ENCODE measurements at regions not wholly inside any gene's neighbourhood (a gene's known extent, or its start where the extent isn't known, plus 50 kb on each side); places are given as distances from the start of the nearest gene placed in this dataset.

GRCh38 chr16:76956841-76957240 is 234.1 kb upstream of the MON1B start:
- Histone ChIP-seq H3K27me3 (ENCODE audit: insufficient read depth, low read length, poor library complexity, severe bottlenecking) (no peaks in the 10 kb centered on the region), H3K4me3 (ENCODE audit: low read length, poor library complexity, severe bottlenecking) (no peak overlapping the region), H3K4me2 (ENCODE audit: low read depth, low read length, poor library complexity, severe bottlenecking) (no peak overlapping the region), H4K20me1 (ENCODE audit: insufficient read depth, low read length, poor library complexity, severe bottlenecking) (no peaks in the 10 kb centered on the region), H3F3A (ENCODE audit: low read depth) (no peaks in the 10 kb centered on the region), H3K9me2 (replicated peaks; ENCODE audit: low read depth, low read length) (no peaks in the 10 kb centered on the region), H3K9me3 (ENCODE audit: insufficient read depth, low read depth, low read length) (no peaks in the 10 kb centered on the region; the same call in 1 of the 2 replicates), H3K4me1 (ENCODE audit: insufficient read depth, low read length, poor library complexity, severe bottlenecking) (no peaks in the 10 kb centered on the region), H2AFZ (ENCODE audit: low read length) (no peak overlapping the region), H3K9ac (ENCODE audit: low read depth, low read length, poor library complexity, severe bottlenecking) (no peak overlapping the region), H3K36me3 (ENCODE audit: insufficient read depth, low read length) (no peaks in the 10 kb centered on the region), H3K79me2 (ENCODE audit: insufficient read depth, low read length) (no peaks in the 10 kb centered on the region)
- no peak for TF ChIP-seq CTCF (conservative IDR thresholded peaks at IDR 0.05; ENCODE audit: low read length)
- TF ChIP-seq EZH2phosphoT487 (IDR thresholded peaks at IDR 0.05; ENCODE audit: borderline replicate concordance), result no peak

GRCh38 chr16:76959166-76959565 is 231.8 kb upstream of the MON1B start:
- H3K9me2 ChIP-seq (replicated peaks; ENCODE audit: low read depth, low read length), result no peaks in the 10 kb centered on the region

GRCh38 chr16:76963614-76964315 is 227.2 kb upstream of the MON1B start:
- Histone ChIP-seq H3K9me3 (ENCODE audit: insufficient read depth, low read depth, low read length) (no peaks in the 10 kb centered on the region), H3K4me2 (ENCODE audit: low read depth, low read length, poor library complexity, severe bottlenecking) (no peak overlapping the region), H3F3A (ENCODE audit: low read depth) (no peaks in the 10 kb centered on the region), H3K36me3 (ENCODE audit: insufficient read depth, low read length) (no peaks in the 10 kb centered on the region), H4K20me1 (ENCODE audit: insufficient read depth, low read length, poor library complexity, severe bottlenecking) (no peaks in the 10 kb centered on the region), H3K4me1 (ENCODE audit: insufficient read depth, low read length, poor library complexity, severe bottlenecking) (no peaks in the 10 kb centered on the region), H3K27me3 (ENCODE audit: insufficient read depth, low read length, poor library complexity, severe bottlenecking) (no peaks in the 10 kb centered on the region), H3K79me2 (ENCODE audit: insufficient read depth, low read length) (no peaks in the 10 kb centered on the region), H2AFZ (ENCODE audit: low read length) (no peak overlapping the region), H3K4me3 (ENCODE audit: low read length, poor library complexity, severe bottlenecking) (no peak overlapping the region), H3K9ac (ENCODE audit: low read depth, low read length, poor library complexity, severe bottlenecking) (no peak overlapping the region), H3K9me2 (replicated peaks; ENCODE audit: low read depth, low read length) (no peaks in the 10 kb centered on the region)
- TF ChIP-seq EZH2phosphoT487 (IDR thresholded peaks at IDR 0.05; ENCODE audit: borderline replicate concordance) (no peak), CTCF (conservative IDR thresholded peaks at IDR 0.05; ENCODE audit: low read length) (no peak)

More at GRCh38 chr16:76959166-76959565, 231.8 kb upstream of the MON1B start:
- Histone ChIP-seq H4K20me1 (ENCODE audit: insufficient read depth, low read length, poor library complexity, severe bottlenecking) (no peaks in the 10 kb centered on the region), H3K9me3 (ENCODE audit: insufficient read depth, low read depth, low read length) (no peaks in the 10 kb centered on the region; the same call in 1 of the 2 replicates), H2AFZ (ENCODE audit: low read length) (no peak overlapping the region), H3K36me3 (ENCODE audit: insufficient read depth, low read length) (no peaks in the 10 kb centered on the region), H3K4me3 (ENCODE audit: low read length, poor library complexity, severe bottlenecking) (no peak overlapping the region), H3K4me2 (ENCODE audit: low read depth, low read length, poor library complexity, severe bottlenecking) (no peak overlapping the region), H3K79me2 (ENCODE audit: insufficient read depth, low read length) (no peaks in the 10 kb centered on the region), H3K4me1 (ENCODE audit: insufficient read depth, low read length, poor library complexity, severe bottlenecking) (no peaks in the 10 kb centered on the region), H3K27me3 (ENCODE audit: insufficient read depth, low read length, poor library complexity, severe bottlenecking) (no peaks in the 10 kb centered on the region), H3K9ac (ENCODE audit: low read depth, low read length, poor library complexity, severe bottlenecking) (no peak overlapping the region), H3F3A (ENCODE audit: low read depth) (no peaks in the 10 kb centered on the region)
- TF ChIP-seq EZH2phosphoT487 (IDR thresholded peaks at IDR 0.05; ENCODE audit: borderline replicate concordance) (no peak), CTCF (conservative IDR thresholded peaks at IDR 0.05; ENCODE audit: low read length) (no peak)
